22Rv1 (cell line): ENCODE measurements at regions not wholly inside any gene's neighbourhood (a gene's known extent, or its start where the extent isn't known, plus 50 kb on each side); places are given as distances from the start of the nearest gene placed in this dataset.

Source experiments
- H3K27ac ChIP-seq: fragments of 450-650 bp; 2 replicates; pipeline ENCODE4 v1.5.1; 2017
- CTCF ChIP-seq: fragments of 450-650 bp; IDR thresholded peaks from 2 replicates; pipeline ENCODE4 v1.5.1; 2017; ENCODE audit warnings: mild to moderate bottlenecking
- ZFX ChIP-seq: fragments of 450-650 bp; IDR thresholded peaks from 2 replicates; pipeline ENCODE4 v1.6.1; 2017; ENCODE audit warnings: antibody characterized with exemption, borderline replicate concordance

- no peak for TF ChIP-seq ZFX
- TF ChIP-seq CTCF = no peak
- no peak overlapping the region for H3K27ac ChIP-seq
Observed at GRCh38 chr6:23340271-23340670, 770.9 kb downstream of the HDGFL1 start.

GRCh38 chr6:23343610-23344306 lies 774.4 kb downstream of the HDGFL1 start:
- H3K27ac ChIP-seq = no peak overlapping the region
- no peak for TF ChIP-seq CTCF
- TF ChIP-seq ZFX = no peak

GRCh38 chr6:23348185-23348584 lies 777.8 kb upstream of the NRSN1 start:
- no peak overlapping the region for H3K27ac ChIP-seq
- TF ChIP-seq ZFX = no peak
- no peak for TF ChIP-seq CTCF

- peak overlapping the region; percentile 29 for H3K27ac ChIP-seq
- TF ChIP-seq ZFX (no peak), CTCF (no peak)
Observed at GRCh38 chr6:23349521-23350147, 776.4 kb upstream of the NRSN1 start.

- TF ChIP-seq CTCF = no peak
- TF ChIP-seq ZFX = no peak
- H3K27ac ChIP-seq = no peak overlapping the region
Observed at GRCh38 chr6:23350752-23351453, 775.1 kb upstream of the NRSN1 start.

- no peak for TF ChIP-seq CTCF
- TF ChIP-seq ZFX = no peak
- no peak overlapping the region for H3K27ac ChIP-seq
Observed at GRCh38 chr6:23354004-23354403, 772.0 kb upstream of the NRSN1 start.
